Adrenal gland (tissue), 5 donors: ENCODE measurements at regions not wholly inside any gene's neighbourhood (a gene's known extent, or its start where the extent isn't known, plus 50 kb on each side); places are given as distances from the start of the nearest gene placed in this dataset.

Source experiments
- POLR2A ChIP-seq, 2 donors: fragments of 450-650 bp; IDR thresholded peaks; one replicate each; pipeline ENCODE4 v1.6.1; 2017; ENCODE audit warnings: antibody characterized with exemption in 2 of 2, mild to moderate bottlenecking in 2 of 2, moderate library complexity in 1 of 2
- TF ChIP-seq, protein P1 (sequence below), 6 experiments: fragments of 450-650 bp in 4 of 6; fragments of 200-600 bp in 2 of 6; sonication (generic) in 1 of 6; IDR thresholded peaks; 1 replicate in 5 of 6; 2 replicates in 1 of 6; pipeline versions ENCODE4 v1.5.1 to v1.8.0; 2016 to 2021; ENCODE audit warnings: antibody characterized with exemption in 6 of 6, mild to moderate bottlenecking in 2 of 6, moderate library complexity in 1 of 6
- donor health status: DM: no; HTN: no; CAD: no.

DNA sequence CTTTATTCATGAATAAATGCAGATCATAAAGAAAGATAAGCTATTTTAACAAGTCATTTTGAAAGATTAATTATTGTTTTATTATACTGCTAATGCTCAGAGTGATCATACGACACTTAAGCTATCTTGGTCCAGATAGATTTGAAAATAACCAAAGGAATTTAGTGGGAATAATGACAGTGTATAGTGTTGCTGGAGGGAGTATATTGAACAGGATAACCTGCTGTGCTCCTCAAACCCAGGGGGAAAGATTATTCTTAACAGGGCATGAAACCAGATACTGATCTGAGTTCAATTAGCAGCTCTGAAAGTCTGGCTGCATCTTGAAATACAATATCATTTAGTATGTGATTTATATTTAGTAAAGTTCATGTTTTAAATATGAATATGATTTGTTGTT, 216.3 kb upstream of the ITGA4 start:
- TF ChIP-seq POLR2A (IDR thresholded peaks at IDR 0.05), result no peak
- TF ChIP-seq, protein P1, sequence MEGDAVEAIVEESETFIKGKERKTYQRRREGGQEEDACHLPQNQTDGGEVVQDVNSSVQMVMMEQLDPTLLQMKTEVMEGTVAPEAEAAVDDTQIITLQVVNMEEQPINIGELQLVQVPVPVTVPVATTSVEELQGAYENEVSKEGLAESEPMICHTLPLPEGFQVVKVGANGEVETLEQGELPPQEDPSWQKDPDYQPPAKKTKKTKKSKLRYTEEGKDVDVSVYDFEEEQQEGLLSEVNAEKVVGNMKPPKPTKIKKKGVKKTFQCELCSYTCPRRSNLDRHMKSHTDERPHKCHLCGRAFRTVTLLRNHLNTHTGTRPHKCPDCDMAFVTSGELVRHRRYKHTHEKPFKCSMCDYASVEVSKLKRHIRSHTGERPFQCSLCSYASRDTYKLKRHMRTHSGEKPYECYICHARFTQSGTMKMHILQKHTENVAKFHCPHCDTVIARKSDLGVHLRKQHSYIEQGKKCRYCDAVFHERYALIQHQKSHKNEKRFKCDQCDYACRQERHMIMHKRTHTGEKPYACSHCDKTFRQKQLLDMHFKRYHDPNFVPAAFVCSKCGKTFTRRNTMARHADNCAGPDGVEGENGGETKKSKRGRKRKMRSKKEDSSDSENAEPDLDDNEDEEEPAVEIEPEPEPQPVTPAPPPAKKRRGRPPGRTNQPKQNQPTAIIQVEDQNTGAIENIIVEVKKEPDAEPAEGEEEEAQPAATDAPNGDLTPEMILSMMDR (IDR thresholded peaks at IDR 0.05), result no peak
